B cell (primary cell): ENCODE measurements at regions not wholly inside any gene's neighbourhood (a gene's known extent, or its start where the extent isn't known, plus 50 kb on each side); places are given as distances from the start of the nearest gene placed in this dataset.

Experiments
- ATAC-seq: fragments of 200-7000 bp; cut with Tn5 transposase; one replicate; pipeline ENCODE4 v1.10.0; 2021; ENCODE audit warnings: low read depth, mild to moderate bottlenecking, moderate number of reproducible peaks, moderate library complexity
- CTCF ChIA-PET: fragments of 350-600 bp; sonication (Branson Sonifier 250); formaldehyde crosslinking; loops from one replicate; lab custom pipeline; 2021; ENCODE audit warnings: antibody characterized with exemption, inconsistent platforms; lab: Charles Lee
- POLR2A ChIA-PET: fragments of 350-600 bp; sonication (Branson Sonifier 250); formaldehyde crosslinking; loops from one replicate; lab custom pipeline; 2021; ENCODE audit warnings: antibody characterized with exemption; lab: Charles Lee
- DNase-seq: peaks from one replicate; pipeline ENCODE4 v3.0.0; 2013
- H2AFZ ChIP-seq: 2 replicates; pipeline ENCODE4 v1.6.1; 2012; ENCODE audit warnings: mild to moderate bottlenecking, low read depth, low read length; ENCODE audit not compliant: insufficient read depth, poor library complexity, severe bottlenecking
- H3K27ac ChIP-seq, 2 donors: 1 replicate in 1 of 2; 2 replicates in 1 of 2; pipeline ENCODE4 v1.5.1; 2012 to 2013; ENCODE audit warnings: low read length in 2 of 2, mild to moderate bottlenecking in 2 of 2, moderate library complexity in 1 of 2
- H3K27me3 ChIP-seq, 4 experiments: fragments of 200-600 bp in 1 of 4; sonication (generic) in 1 of 4; replicated peaks in 1 of 4; 1 replicate in 2 of 4; 2 replicates in 2 of 4; pipeline versions ENCODE4 v1.6.1 to v1.7.0; 2013 to 2016; ENCODE audit warnings: low read length in 3 of 4, mild to moderate bottlenecking in 2 of 4, mixed read lengths in 1 of 4, moderate library complexity in 1 of 4; ENCODE audit not compliant: insufficient read depth in 4 of 4, control insufficient read depth in 3 of 4; ENCODE audit errors: control extremely low read depth in 1 of 4
- H3K36me3 ChIP-seq, 2 experiments: replicated peaks in 1 of 2; 1 replicate in 1 of 2; 2 replicates in 1 of 2; pipeline versions ENCODE4 v1.6.1 to v1.7.1; 2013; ENCODE audit warnings: low read length in 1 of 2; ENCODE audit not compliant: insufficient read depth in 2 of 2, control insufficient read depth in 1 of 2; ENCODE audit errors: control extremely low read depth in 1 of 2, extremely low read depth in 1 of 2
- H3K4me1 ChIP-seq, 2 donors: fragments of 200-600 bp in 1 of 2; sonication (generic) in 1 of 2; 1 replicate in 1 of 2; 2 replicates in 1 of 2; pipeline versions ENCODE4 v1.5.1 to v1.6.1; 2013 to 2017; ENCODE audit warnings: low read length in 2 of 2; ENCODE audit not compliant: control insufficient read depth in 2 of 2, insufficient read depth in 2 of 2
- H3K4me2 ChIP-seq: replicated peaks from 2 replicates; pipeline ENCODE3; 2012; ENCODE audit warnings: mild to moderate bottlenecking, low read depth, low read length; ENCODE audit not compliant: poor library complexity, severe bottlenecking
- H3K4me3 ChIP-seq, 5 experiments: fragments of 200-600 bp in 1 of 5; sonication (generic) in 1 of 5; 1 replicate in 3 of 5; 2 replicates in 2 of 5; pipeline versions ENCODE4 v1.5.1 to v1.7.0; 2011 to 2016; ENCODE audit warnings: low read length in 4 of 5, mild to moderate bottlenecking in 4 of 5, low read depth in 2 of 5, control low read depth in 1 of 5, moderate library complexity in 1 of 5; ENCODE audit not compliant: insufficient read depth in 1 of 5; ENCODE audit errors: control extremely low read depth in 1 of 5, extremely low read depth in 1 of 5
- H3K79me2 ChIP-seq: fragments of 200-600 bp; sonication (generic); one replicate; pipeline ENCODE4 v1.6.0; 2016; ENCODE audit warnings: low read length; ENCODE audit not compliant: control insufficient read depth, insufficient read depth
- H3K9ac ChIP-seq: fragments of 200-600 bp; sonication (generic); 2 replicates; pipeline ENCODE4 v1.6.1; 2017; ENCODE audit warnings: mild to moderate bottlenecking, low read length, moderate library complexity
- H3K9me3 ChIP-seq, 3 donors: one replicate each; pipeline versions ENCODE4 v1.6.1 to v1.7.1; 2013; ENCODE audit warnings: low read length in 2 of 3; ENCODE audit not compliant: control insufficient read depth in 2 of 3, insufficient read depth in 1 of 3; ENCODE audit errors: control extremely low read depth in 1 of 3
- H4K20me1 ChIP-seq: 2 replicates; pipeline ENCODE4 v1.6.0; 2012; ENCODE audit warnings: mild to moderate bottlenecking, low read length; ENCODE audit not compliant: insufficient read depth, control insufficient read depth, poor library complexity, severe bottlenecking
- H3K27ac Mint-ChIP-seq: one replicate; pipeline ENCODE4 v1.8.0; 2021; ENCODE audit warnings: mixed read lengths
- H3K27me3 Mint-ChIP-seq: one replicate; pipeline ENCODE4 v1.8.0; 2021; ENCODE audit warnings: mixed read lengths
- H3K4me1 Mint-ChIP-seq: one replicate; pipeline ENCODE4 v1.8.0; 2021; ENCODE audit warnings: mixed read lengths
- H3K4me3 Mint-ChIP-seq: one replicate; pipeline ENCODE4 v1.8.0; 2021; ENCODE audit warnings: mixed read lengths
- H3K9me3 Mint-ChIP-seq: one replicate; pipeline ENCODE4 v1.8.0; 2022; ENCODE audit warnings: mixed read lengths; ENCODE audit not compliant: insufficient read depth
- EZH2 ChIP-seq: IDR thresholded peaks from 2 replicates; pipeline ENCODE4 v1.6.1; 2012; ENCODE audit warnings: borderline replicate concordance, low read depth, mild to moderate bottlenecking, moderate library complexity, low read length; ENCODE audit not compliant: insufficient read depth, poor library complexity, severe bottlenecking
- WGBS: methylation state at CpG from one replicate; pipeline ENCODE4 v1.1.5; 2013; ENCODE audit warnings: missing lambda C conversion rate; ENCODE audit not compliant: insufficient coverage; 5-methylcytosine and 5-hydroxymethylcytosine counted together
- intact Hi-C: fragments of 100-400 bp; cut with micrococcal nuclease; formaldehyde crosslinking; loops from one replicate; pipeline ENCODE4 v1.10.0; 2022
- TF ChIP-seq, protein P1 (sequence below): fragments of 200-600 bp; IDR thresholded peaks from one replicate; pipeline ENCODE4 v1.8.0; 2022; ENCODE audit warnings: antibody characterized with exemption, mild to moderate bottlenecking

DNA sequence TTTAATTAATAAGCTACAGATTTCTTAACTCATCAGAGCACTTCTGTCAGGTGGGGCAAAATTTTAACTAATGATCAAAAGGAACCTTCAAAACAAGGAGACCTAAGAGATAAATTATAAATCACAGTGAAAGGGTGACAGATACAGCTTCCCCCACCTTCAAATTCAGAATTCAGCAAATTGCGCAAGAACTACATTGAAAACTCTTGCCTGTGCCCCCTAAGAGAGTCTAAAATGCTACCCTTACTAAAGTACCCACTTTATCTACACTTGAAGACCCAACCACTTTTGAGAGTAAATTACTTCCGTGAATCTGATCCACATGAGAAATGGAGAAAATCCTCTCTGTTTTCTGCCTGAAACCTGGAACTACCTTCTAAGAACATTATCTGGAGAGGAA lies 324.9 kb downstream of the PAX3 start:
- H3K9me3 Mint-ChIP-seq = no peaks in the 10 kb centered on the region
- no CpG with 5 or more reads among the region's 2 CpGs for WGBS
- DNase-seq (no peak), ATAC-seq (no peak)
- no peaks in the 10 kb centered on the region for H3K79me2 ChIP-seq
- no peak overlapping the region for H3K4me3 Mint-ChIP-seq
- no peak overlapping the region for H3K4me2 ChIP-seq
- no peaks in the 10 kb centered on the region for H3K4me1 ChIP-seq
- peaks cover 16% of the 10 kb centered on the region for H3K27me3 Mint-ChIP-seq
- no peaks in the 10 kb centered on the region for H4K20me1 ChIP-seq
- H3K27ac ChIP-seq = no peak overlapping the region
- H3K4me1 Mint-ChIP-seq = no peaks in the 10 kb centered on the region
- H3K27ac Mint-ChIP-seq = no peak overlapping the region
- TF ChIP-seq, protein P1, sequence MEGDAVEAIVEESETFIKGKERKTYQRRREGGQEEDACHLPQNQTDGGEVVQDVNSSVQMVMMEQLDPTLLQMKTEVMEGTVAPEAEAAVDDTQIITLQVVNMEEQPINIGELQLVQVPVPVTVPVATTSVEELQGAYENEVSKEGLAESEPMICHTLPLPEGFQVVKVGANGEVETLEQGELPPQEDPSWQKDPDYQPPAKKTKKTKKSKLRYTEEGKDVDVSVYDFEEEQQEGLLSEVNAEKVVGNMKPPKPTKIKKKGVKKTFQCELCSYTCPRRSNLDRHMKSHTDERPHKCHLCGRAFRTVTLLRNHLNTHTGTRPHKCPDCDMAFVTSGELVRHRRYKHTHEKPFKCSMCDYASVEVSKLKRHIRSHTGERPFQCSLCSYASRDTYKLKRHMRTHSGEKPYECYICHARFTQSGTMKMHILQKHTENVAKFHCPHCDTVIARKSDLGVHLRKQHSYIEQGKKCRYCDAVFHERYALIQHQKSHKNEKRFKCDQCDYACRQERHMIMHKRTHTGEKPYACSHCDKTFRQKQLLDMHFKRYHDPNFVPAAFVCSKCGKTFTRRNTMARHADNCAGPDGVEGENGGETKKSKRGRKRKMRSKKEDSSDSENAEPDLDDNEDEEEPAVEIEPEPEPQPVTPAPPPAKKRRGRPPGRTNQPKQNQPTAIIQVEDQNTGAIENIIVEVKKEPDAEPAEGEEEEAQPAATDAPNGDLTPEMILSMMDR = no peak
- no peak for TF ChIP-seq EZH2
- ChIA-PET CTCF (interaction anchor here (0.7 kb wide), 1 partner anchor 32 kb away, joined by 3 read pairs; no protein-coding TSS in a partner anchor), POLR2A (no interaction called here)
- no peaks in the 10 kb centered on the region for H3K27me3 ChIP-seq
- no peaks in the 10 kb centered on the region for H3K9me3 ChIP-seq
- H3K36me3 ChIP-seq = no peaks in the 10 kb centered on the region
- no peak overlapping the region for H2AFZ ChIP-seq
- H3K9ac ChIP-seq = no peak overlapping the region
- intact Hi-C loops = no loop called here
- H3K4me3 ChIP-seq = no peak overlapping the region

DNA sequence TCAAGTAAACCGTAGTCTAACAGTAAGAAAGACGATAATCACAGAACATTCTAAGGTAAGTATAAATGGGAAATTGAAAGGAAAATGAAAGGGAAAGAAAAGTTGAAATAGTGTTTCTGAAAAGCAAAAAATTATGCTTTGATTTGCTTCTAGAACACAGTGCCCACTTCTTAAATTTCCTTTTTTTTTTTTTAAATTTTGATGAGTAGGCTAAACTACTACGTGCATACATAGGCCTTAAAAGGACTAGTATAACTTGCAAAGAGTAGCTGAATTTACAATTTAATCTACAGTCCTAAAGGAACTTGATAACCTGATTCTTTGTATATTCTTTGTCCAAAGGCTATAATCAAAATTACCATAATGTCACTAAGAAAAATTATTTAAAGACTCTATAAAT lies 325.3 kb downstream of the PAX3 start:
- H4K20me1 ChIP-seq = no peaks in the 10 kb centered on the region
- Mint-ChIP-seq H3K9me3 (no peaks in the 10 kb centered on the region), H3K27me3 (peaks cover 16% of the 10 kb centered on the region), H3K4me3 (no peak overlapping the region), H3K27ac (no peak overlapping the region), H3K4me1 (no peaks in the 10 kb centered on the region)
- no peaks in the 10 kb centered on the region for H3K79me2 ChIP-seq
- DNase-seq = no peak
- ChIA-PET POLR2A (no interaction called here), CTCF (interaction anchor here (0.7 kb wide), 1 partner anchor 31 kb away, joined by 3 read pairs; no protein-coding TSS in a partner anchor)
- no peak for ATAC-seq
- no peaks in the 10 kb centered on the region for H3K27me3 ChIP-seq
- H3K4me3 ChIP-seq = no peak overlapping the region
- H3K9ac ChIP-seq = no peak overlapping the region
- H3K4me2 ChIP-seq = no peak overlapping the region
- H3K4me1 ChIP-seq = no peaks in the 10 kb centered on the region
- 100% methylated on average over 1 of the region's 3 CpGs for WGBS
- no peak overlapping the region for H3K27ac ChIP-seq
- no peaks in the 10 kb centered on the region for H3K36me3 ChIP-seq
- no peaks in the 10 kb centered on the region for H3K9me3 ChIP-seq
- TF ChIP-seq, protein P1 = no peak
- TF ChIP-seq EZH2 = no peak
- intact Hi-C loops = no loop called here
- no peak overlapping the region for H2AFZ ChIP-seq
